ENCODE measurements at regions not wholly inside any gene's neighbourhood (a gene's known extent, or its start where the extent isn't known, plus 50 kb on each side); places are given as distances from the start of the nearest gene placed in this dataset.

- 97% methylated on average over 7 of the region's 7 CpGs for WGBS
- Histone ChIP-seq H3K4me3 (ENCODE audit: low read length in 2 of 2) (no peak overlapping the region), H3K27me3 (ENCODE audit: control insufficient read depth in 2 of 2, insufficient read depth in 1 of 2, low read length in 1 of 2) (no peaks in the 10 kb centered on the region), H3K36me3 (ENCODE audit: control insufficient read depth in 2 of 2, insufficient read depth in 2 of 2, low read length in 1 of 2) (no peaks in the 10 kb centered on the region), H3K27ac (ENCODE audit: low read depth in 1 of 2, low read length in 1 of 2) (no peak overlapping the region), H3K4me1 (ENCODE audit: control insufficient read depth in 2 of 2, insufficient read depth in 2 of 2, low read length in 2 of 2) (no peaks in the 10 kb centered on the region), H3K9me3 (ENCODE audit: control insufficient read depth in 2 of 2, insufficient read depth in 1 of 2, low read length in 1 of 2) (no peaks in the 10 kb centered on the region)
- DNase-seq (ENCODE audit: low read depth in 6 of 9, low spot score in 9 of 9): no peak
These were observed 63.9 kb upstream of the PICALM start for GRCh38 chr11:86132667-86133249.

- no peaks in the 10 kb centered on the region for H3K9me3 ChIP-seq (ENCODE audit: control insufficient read depth in 2 of 2, insufficient read depth in 1 of 2, low read length in 1 of 2)
- H3K27ac ChIP-seq (ENCODE audit: low read depth in 1 of 2, low read length in 1 of 2): no peak overlapping the region
- H3K36me3 ChIP-seq (ENCODE audit: control insufficient read depth in 2 of 2, insufficient read depth in 2 of 2, low read length in 1 of 2): no peaks in the 10 kb centered on the region
- no peaks in the 10 kb centered on the region for H3K4me1 ChIP-seq (ENCODE audit: control insufficient read depth in 2 of 2, insufficient read depth in 2 of 2, low read length in 2 of 2)
- no peak overlapping the region for H3K4me3 ChIP-seq (ENCODE audit: low read length in 2 of 2)
- no peak for DNase-seq (ENCODE audit: low read depth in 6 of 9, low spot score in 9 of 9)
- 93% methylated on average over 3 of the region's 3 CpGs for WGBS
- no peaks in the 10 kb centered on the region for H3K27me3 ChIP-seq (ENCODE audit: control insufficient read depth in 2 of 2, insufficient read depth in 1 of 2, low read length in 1 of 2)
These were observed 61.1 kb upstream of the PICALM start for GRCh38 chr11:86129740-86130540.

- Histone ChIP-seq H3K27me3 (ENCODE audit: control insufficient read depth in 2 of 2, insufficient read depth in 1 of 2, low read length in 1 of 2) (no peaks in the 10 kb centered on the region), H3K27ac (ENCODE audit: low read depth in 1 of 2, low read length in 1 of 2) (no peak overlapping the region), H3K4me3 (ENCODE audit: low read length in 2 of 2) (no peak overlapping the region), H3K9me3 (ENCODE audit: control insufficient read depth in 2 of 2, insufficient read depth in 1 of 2, low read length in 1 of 2) (no peaks in the 10 kb centered on the region), H3K36me3 (ENCODE audit: control insufficient read depth in 2 of 2, insufficient read depth in 2 of 2, low read length in 1 of 2) (no peaks in the 10 kb centered on the region), H3K4me1 (ENCODE audit: control insufficient read depth in 2 of 2, insufficient read depth in 2 of 2, low read length in 2 of 2) (no peaks in the 10 kb centered on the region)
- 98% methylated on average over 2 of the region's 2 CpGs for WGBS
- DNase-seq (ENCODE audit: low read depth in 6 of 9, low spot score in 9 of 9): no peak
These were observed 60.0 kb upstream of the PICALM start for GRCh38 chr11:86128914-86129313.

GRCh38 chr11:86126862-86127261 is 58.0 kb upstream of the PICALM start:
- no peaks in the 10 kb centered on the region for H3K36me3 ChIP-seq (ENCODE audit: control insufficient read depth in 2 of 2, insufficient read depth in 2 of 2, low read length in 1 of 2)
- no peaks in the 10 kb centered on the region for H3K9me3 ChIP-seq (ENCODE audit: control insufficient read depth in 2 of 2, insufficient read depth in 1 of 2, low read length in 1 of 2)
- H3K27ac ChIP-seq (ENCODE audit: low read depth in 1 of 2, low read length in 1 of 2): no peak overlapping the region
- H3K4me1 ChIP-seq (ENCODE audit: control insufficient read depth in 2 of 2, insufficient read depth in 2 of 2, low read length in 2 of 2): no peaks in the 10 kb centered on the region
- H3K27me3 ChIP-seq (ENCODE audit: control insufficient read depth in 2 of 2, insufficient read depth in 1 of 2, low read length in 1 of 2): no peaks in the 10 kb centered on the region
- no peak for DNase-seq (ENCODE audit: low read depth in 6 of 9, low spot score in 9 of 9)
- H3K4me3 ChIP-seq (ENCODE audit: low read length in 2 of 2): no peak overlapping the region

GRCh38 chr11:86124251-86125233 is 55.7 kb upstream of the PICALM start:
- H3K4me3 ChIP-seq (ENCODE audit: low read length in 2 of 2): no peak overlapping the region
- H3K36me3 ChIP-seq (ENCODE audit: control insufficient read depth in 2 of 2, insufficient read depth in 2 of 2, low read length in 1 of 2): no peaks in the 10 kb centered on the region
- H3K9me3 ChIP-seq (ENCODE audit: control insufficient read depth in 2 of 2, insufficient read depth in 1 of 2, low read length in 1 of 2): no peaks in the 10 kb centered on the region
- H3K27ac ChIP-seq (ENCODE audit: low read depth in 1 of 2, low read length in 1 of 2): no peak overlapping the region
- H3K27me3 ChIP-seq (ENCODE audit: control insufficient read depth in 2 of 2, insufficient read depth in 1 of 2, low read length in 1 of 2): no peaks in the 10 kb centered on the region
- H3K4me1 ChIP-seq (ENCODE audit: control insufficient read depth in 2 of 2, insufficient read depth in 2 of 2, low read length in 2 of 2): no peaks in the 10 kb centered on the region
- DNase-seq (ENCODE audit: low read depth in 6 of 9, low spot score in 9 of 9): no peak
- 95% methylated on average over 3 of the region's 3 CpGs for WGBS

GRCh38 chr11:86122773-86123172 is 53.9 kb upstream of the PICALM start:
- 100% methylated on average over 1 of the region's 1 CpG for WGBS
- H3K27ac ChIP-seq (ENCODE audit: low read depth in 1 of 2, low read length in 1 of 2): no peak overlapping the region
- no peak for DNase-seq (ENCODE audit: low read depth in 6 of 9, low spot score in 9 of 9)
- no peak overlapping the region for H3K4me3 ChIP-seq (ENCODE audit: low read length in 2 of 2)
- H3K36me3 ChIP-seq (ENCODE audit: control insufficient read depth in 2 of 2, insufficient read depth in 2 of 2, low read length in 1 of 2): no peaks in the 10 kb centered on the region
- no peaks in the 10 kb centered on the region for H3K4me1 ChIP-seq (ENCODE audit: control insufficient read depth in 2 of 2, insufficient read depth in 2 of 2, low read length in 2 of 2)
- H3K9me3 ChIP-seq (ENCODE audit: control insufficient read depth in 2 of 2, insufficient read depth in 1 of 2, low read length in 1 of 2): no peaks in the 10 kb centered on the region
- no peaks in the 10 kb centered on the region for H3K27me3 ChIP-seq (ENCODE audit: control insufficient read depth in 2 of 2, insufficient read depth in 1 of 2, low read length in 1 of 2)

- no peak overlapping the region for H3K27ac ChIP-seq (ENCODE audit: low read depth in 1 of 2, low read length in 1 of 2)
- no peaks in the 10 kb centered on the region for H3K4me1 ChIP-seq (ENCODE audit: control insufficient read depth in 2 of 2, insufficient read depth in 2 of 2, low read length in 2 of 2)
- H3K36me3 ChIP-seq (ENCODE audit: control insufficient read depth in 2 of 2, insufficient read depth in 2 of 2, low read length in 1 of 2): no peaks in the 10 kb centered on the region
- no peaks in the 10 kb centered on the region for H3K9me3 ChIP-seq (ENCODE audit: control insufficient read depth in 2 of 2, insufficient read depth in 1 of 2, low read length in 1 of 2)
- WGBS: 97% methylated on average over 2 of the region's 2 CpGs
- no peak for DNase-seq (ENCODE audit: low read depth in 6 of 9, low spot score in 9 of 9)
- H3K27me3 ChIP-seq (ENCODE audit: control insufficient read depth in 2 of 2, insufficient read depth in 1 of 2, low read length in 1 of 2): no peaks in the 10 kb centered on the region
- no peak overlapping the region for H3K4me3 ChIP-seq (ENCODE audit: low read length in 2 of 2)
These were observed 51.9 kb upstream of the PICALM start for GRCh38 chr11:86120807-86121206.

- H3K4me3 ChIP-seq (ENCODE audit: low read length in 2 of 2): no peak overlapping the region
- WGBS: 97% methylated on average over 1 of the region's 1 CpG
- no peaks in the 10 kb centered on the region for H3K36me3 ChIP-seq (ENCODE audit: control insufficient read depth in 2 of 2, insufficient read depth in 2 of 2, low read length in 1 of 2)
- H3K27ac ChIP-seq (ENCODE audit: low read depth in 1 of 2, low read length in 1 of 2): no peak overlapping the region
- no peaks in the 10 kb centered on the region for H3K9me3 ChIP-seq (ENCODE audit: control insufficient read depth in 2 of 2, insufficient read depth in 1 of 2, low read length in 1 of 2)
- no peaks in the 10 kb centered on the region for H3K4me1 ChIP-seq (ENCODE audit: control insufficient read depth in 2 of 2, insufficient read depth in 2 of 2, low read length in 2 of 2)
- H3K27me3 ChIP-seq (ENCODE audit: control insufficient read depth in 2 of 2, insufficient read depth in 1 of 2, low read length in 1 of 2): no peaks in the 10 kb centered on the region
- DNase-seq (ENCODE audit: low read depth in 6 of 9, low spot score in 9 of 9): no peak
These were observed 51.0 kb upstream of the PICALM start for GRCh38 chr11:86119906-86120305.

GRCh38 chr11:86119077-86119476 is 50.2 kb upstream of the PICALM start:
- Histone ChIP-seq H3K4me1 (ENCODE audit: control insufficient read depth in 2 of 2, insufficient read depth in 2 of 2, low read length in 2 of 2) (no peaks in the 10 kb centered on the region), H3K27ac (ENCODE audit: low read depth in 1 of 2, low read length in 1 of 2) (no peak overlapping the region), H3K27me3 (ENCODE audit: control insufficient read depth in 2 of 2, insufficient read depth in 1 of 2, low read length in 1 of 2) (no peaks in the 10 kb centered on the region), H3K36me3 (ENCODE audit: control insufficient read depth in 2 of 2, insufficient read depth in 2 of 2, low read length in 1 of 2) (no peaks in the 10 kb centered on the region), H3K9me3 (ENCODE audit: control insufficient read depth in 2 of 2, insufficient read depth in 1 of 2, low read length in 1 of 2) (no peaks in the 10 kb centered on the region), H3K4me3 (ENCODE audit: low read length in 2 of 2) (no peak overlapping the region)
- WGBS: 92% methylated on average over 3 of the region's 3 CpGs
- no peak for DNase-seq (ENCODE audit: low read depth in 6 of 9, low spot score in 9 of 9)
